Stimulated activated memory B cell treated with anti-CD40 and anti-IgM and Interleukin-4, amounts not matched to agents 10 μg/mL and 1 μg/mL and 100 μg/mL, for 72 hours (primary cell): ENCODE measurements at regions not wholly inside any gene's neighbourhood (a gene's known extent, or its start where the extent isn't known, plus 50 kb on each side); places are given as distances from the start of the nearest gene placed in this dataset.

Source experiments
- ATAC-seq: fragments of 150-1000 bp; cut with Tn5 transposase; 2 replicates; pipeline ENCODE4 v1.10.0; 2021
- H3K27ac Mint-ChIP-seq: one replicate; pipeline ENCODE4 v1.8.0; 2022; ENCODE audit warnings: mild to moderate bottlenecking, mixed read lengths
- H3K27me3 Mint-ChIP-seq: one replicate; pipeline ENCODE4 v1.8.0; 2022; ENCODE audit warnings: mixed read lengths
- H3K36me3 Mint-ChIP-seq: one replicate; pipeline ENCODE4 v1.8.0; 2022; ENCODE audit warnings: mixed read lengths
- H3K4me1 Mint-ChIP-seq: one replicate; pipeline ENCODE4 v1.8.0; 2022; ENCODE audit warnings: mixed read lengths
- H3K4me3 Mint-ChIP-seq: one replicate; pipeline ENCODE4 v1.8.0; 2022; ENCODE audit warnings: mild to moderate bottlenecking, moderate library complexity, mixed read lengths
- H3K9me3 Mint-ChIP-seq: one replicate; pipeline ENCODE4 v1.8.0; 2022; ENCODE audit warnings: mixed read lengths

DNA sequence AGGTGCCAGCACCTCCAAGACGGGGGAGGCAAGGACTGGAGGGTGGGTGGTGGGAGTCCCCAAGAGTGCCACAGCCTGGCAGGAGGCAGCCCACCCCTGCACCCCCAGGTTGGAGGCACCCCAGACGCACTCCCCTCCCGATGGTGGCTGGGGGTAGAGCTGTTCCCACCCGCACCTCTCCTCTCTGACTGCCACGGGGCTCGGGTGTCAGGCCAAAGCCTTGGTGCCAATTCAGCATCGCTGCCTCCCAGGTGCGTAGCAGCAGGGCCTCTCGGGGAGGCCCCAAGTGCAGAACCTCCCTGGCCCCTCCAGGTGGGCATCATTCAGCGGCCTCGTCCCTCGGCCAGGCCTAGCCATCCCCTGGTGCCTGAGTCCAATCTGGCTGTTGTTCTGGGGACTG, 81.1 kb downstream of the ENGASE start:
- no peak for ATAC-seq
- H3K9me3 Mint-ChIP-seq: no peaks in the 10 kb centered on the region
- H3K27ac Mint-ChIP-seq: no peak overlapping the region
- peaks cover 45% of the 10 kb centered on the region for H3K27me3 Mint-ChIP-seq
- H3K4me3 Mint-ChIP-seq: no peak overlapping the region
- H3K4me1 Mint-ChIP-seq: peaks cover 5% of the 10 kb centered on the region
- no peaks in the 10 kb centered on the region for H3K36me3 Mint-ChIP-seq

DNA sequence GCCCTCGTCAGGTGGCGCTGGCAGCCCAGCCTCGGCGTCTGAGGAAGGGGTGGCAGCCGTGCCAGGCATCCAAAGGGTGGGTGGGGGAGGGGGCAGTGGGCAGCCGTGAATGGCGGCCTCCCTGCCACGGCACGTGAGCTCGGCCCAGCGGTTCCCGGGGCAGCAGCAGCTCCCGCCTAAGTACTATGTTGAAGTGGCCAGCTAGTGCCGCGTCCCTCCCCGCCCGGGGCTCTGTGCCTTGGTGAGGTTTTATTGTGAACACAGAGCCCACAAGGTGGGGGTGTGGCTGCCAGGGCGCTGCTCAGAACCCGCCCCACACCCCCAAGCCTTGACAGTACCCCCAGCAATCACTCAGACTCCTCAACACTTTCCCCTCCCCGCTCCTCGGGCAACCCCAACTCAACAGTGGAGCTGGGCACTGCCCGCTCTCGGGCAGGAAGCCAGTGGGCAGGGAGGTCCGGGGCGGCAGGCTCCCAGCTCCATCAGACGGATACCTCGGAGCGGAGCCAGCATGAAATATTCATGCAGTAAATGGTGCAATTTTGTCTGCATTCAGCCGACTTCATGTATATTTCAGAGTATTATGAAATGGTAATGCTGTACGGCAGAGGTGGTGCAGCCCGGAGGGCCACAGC, 80.4 kb downstream of the ENGASE start:
- peaks cover 51% of the 10 kb centered on the region for H3K27me3 Mint-ChIP-seq
- ATAC-seq: no peak

DNA sequence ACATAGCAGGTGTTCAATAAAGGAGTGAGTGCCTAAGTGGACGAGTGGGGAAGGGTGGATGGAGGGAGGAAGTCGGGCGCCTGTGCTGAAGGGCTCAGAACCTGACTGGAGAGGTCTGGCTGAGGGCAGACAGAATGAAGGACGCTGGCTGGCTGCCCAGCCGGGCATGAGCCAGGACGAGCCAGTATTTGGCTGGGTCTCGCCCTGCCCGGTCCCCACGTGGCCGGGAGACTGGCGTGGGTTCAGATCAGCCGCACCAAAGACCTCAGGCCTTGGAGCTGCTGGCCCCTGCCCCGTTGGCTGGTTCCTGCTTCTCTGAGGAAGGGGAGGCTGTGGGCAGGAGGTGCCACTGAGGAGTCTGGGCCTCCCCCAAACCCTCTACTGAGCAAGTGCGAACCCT, 79.8 kb downstream of the ENGASE start:
- peaks cover 52% of the 10 kb centered on the region for H3K27me3 Mint-ChIP-seq
- no peaks in the 10 kb centered on the region for H3K9me3 Mint-ChIP-seq
- H3K4me1 Mint-ChIP-seq: peaks cover 4% of the 10 kb centered on the region
- ATAC-seq: no peak
- H3K36me3 Mint-ChIP-seq: no peaks in the 10 kb centered on the region
- no peak overlapping the region for H3K27ac Mint-ChIP-seq
- no peak overlapping the region for H3K4me3 Mint-ChIP-seq

More for the DNA sequence above, 80.4 kb downstream of the ENGASE start:
- Mint-ChIP-seq H3K36me3 (no peaks in the 10 kb centered on the region), H3K4me1 (peaks cover 4% of the 10 kb centered on the region), H3K27ac (no peak overlapping the region), H3K9me3 (no peaks in the 10 kb centered on the region), H3K4me3 (no peak overlapping the region)

DNA sequence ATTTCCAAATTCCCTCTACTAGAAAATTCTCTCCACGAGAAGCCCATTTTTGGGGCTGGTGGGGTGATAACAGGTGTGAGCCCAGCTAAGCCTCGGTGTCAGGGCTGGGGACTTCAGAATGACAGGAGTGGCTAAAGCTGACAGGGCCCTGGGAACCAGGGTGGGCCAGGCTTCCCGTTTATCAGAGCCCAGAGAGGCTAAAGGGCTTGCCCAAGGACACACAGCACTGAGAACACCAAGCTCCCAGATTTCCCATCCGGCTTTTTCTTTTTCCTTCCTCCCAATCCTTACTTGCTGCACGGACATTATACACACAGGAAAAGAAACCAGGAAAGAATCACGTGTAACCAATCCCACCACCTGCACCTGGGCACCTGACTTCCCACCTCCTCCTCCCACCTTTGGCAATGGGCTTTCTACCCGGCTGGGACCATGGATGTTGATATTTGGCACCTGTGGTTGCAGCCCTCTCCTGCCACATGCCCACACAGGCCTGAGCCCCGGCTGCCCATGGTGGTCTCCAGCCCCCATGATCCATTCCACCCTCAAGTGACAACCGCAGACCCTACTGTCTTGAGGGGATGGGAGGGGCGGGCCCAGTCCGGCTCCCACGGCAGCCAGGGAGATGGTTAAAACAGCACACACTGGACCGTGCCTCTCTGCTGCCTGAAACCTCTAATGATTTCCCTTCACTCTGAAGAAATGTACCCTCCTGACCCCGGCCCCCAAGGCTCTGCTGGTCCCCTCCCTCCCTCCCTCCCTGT, 78.9 kb downstream of the ENGASE start:
- Mint-ChIP-seq H3K4me3 (no peak overlapping the region), H3K27ac (no peak overlapping the region), H3K4me1 (peaks cover 4% of the 10 kb centered on the region), H3K27me3 (peaks cover 56% of the 10 kb centered on the region), H3K9me3 (no peaks in the 10 kb centered on the region), H3K36me3 (no peaks in the 10 kb centered on the region)
- no peak for ATAC-seq

DNA sequence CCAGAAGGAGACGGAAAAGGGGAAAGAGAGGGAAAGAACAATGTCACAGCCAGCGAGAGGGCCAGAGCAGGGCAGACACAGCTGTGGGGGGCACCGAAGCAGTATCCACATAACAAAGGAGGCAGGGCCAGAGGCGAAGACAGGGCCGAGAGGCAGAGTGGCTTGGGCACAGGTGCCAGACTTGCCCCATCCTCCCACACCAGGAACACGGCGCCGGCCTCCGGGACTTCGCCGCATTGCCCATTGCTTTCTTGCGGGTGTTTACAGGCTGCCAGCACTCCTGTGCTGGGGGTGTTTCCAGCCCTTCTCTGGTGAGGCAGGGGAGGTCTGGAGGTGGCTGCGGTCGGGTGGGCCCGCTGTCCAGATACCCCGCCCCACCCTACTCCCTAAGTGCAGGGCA, 78.0 kb downstream of the ENGASE start:
- no peak for ATAC-seq
- peaks cover 64% of the 10 kb centered on the region for H3K27me3 Mint-ChIP-seq
- H3K4me3 Mint-ChIP-seq: no peak overlapping the region
- H3K36me3 Mint-ChIP-seq: no peaks in the 10 kb centered on the region
- H3K9me3 Mint-ChIP-seq: no peaks in the 10 kb centered on the region
- no peak overlapping the region for H3K27ac Mint-ChIP-seq
- H3K4me1 Mint-ChIP-seq: peaks cover 4% of the 10 kb centered on the region

DNA sequence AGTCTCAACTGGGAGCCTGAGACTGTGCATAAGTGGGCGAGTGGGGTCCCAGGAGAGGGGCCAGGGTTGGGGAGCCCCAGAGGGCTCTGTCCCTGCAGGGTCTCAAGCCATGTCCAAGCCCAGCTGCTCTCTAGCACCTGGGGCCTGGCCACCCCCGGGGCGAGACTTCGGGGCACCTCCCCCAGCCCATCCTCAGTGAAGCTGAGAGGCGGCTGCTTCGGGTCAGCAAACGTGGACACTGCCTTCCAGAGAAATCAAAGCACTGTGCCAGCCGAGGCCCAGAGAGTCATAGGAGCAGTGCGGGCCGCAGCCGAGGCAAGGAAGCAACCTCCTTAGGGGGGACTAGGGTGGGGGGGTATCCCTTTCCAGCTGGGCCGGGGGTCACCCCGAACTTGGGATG, 77.5 kb downstream of the ENGASE start:
- ATAC-seq: no peak
- H3K27me3 Mint-ChIP-seq: peaks cover 70% of the 10 kb centered on the region
- H3K4me3 Mint-ChIP-seq: no peak overlapping the region
- peaks cover 4% of the 10 kb centered on the region for H3K4me1 Mint-ChIP-seq
- H3K27ac Mint-ChIP-seq: no peak overlapping the region
- no peaks in the 10 kb centered on the region for H3K36me3 Mint-ChIP-seq
- H3K9me3 Mint-ChIP-seq: no peaks in the 10 kb centered on the region

DNA sequence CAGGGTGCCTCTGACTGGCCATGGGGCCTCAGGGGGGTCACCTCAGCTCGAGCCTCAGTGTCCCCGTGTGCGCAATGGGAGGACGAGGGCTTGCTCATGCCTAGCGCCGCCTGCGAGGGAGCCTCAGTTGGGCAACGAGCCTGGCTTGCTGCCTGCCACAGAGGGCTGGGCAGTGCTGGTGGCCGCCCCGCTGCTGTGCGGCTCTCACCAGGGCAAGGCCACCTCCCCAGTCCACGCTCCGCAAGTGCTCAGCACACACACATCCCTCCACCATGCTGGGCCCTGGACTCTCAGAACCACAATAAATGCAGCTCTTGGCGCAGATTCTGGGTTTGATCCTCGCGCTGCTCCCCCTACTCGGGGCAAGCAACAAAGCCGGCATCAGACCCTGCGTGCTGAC, 76.2 kb downstream of the ENGASE start:
- no peaks in the 10 kb centered on the region for H3K36me3 Mint-ChIP-seq
- H3K27me3 Mint-ChIP-seq: peaks cover 74% of the 10 kb centered on the region
- peaks cover 4% of the 10 kb centered on the region for H3K4me1 Mint-ChIP-seq
- ATAC-seq: no peak
- no peak overlapping the region for H3K27ac Mint-ChIP-seq
- no peak overlapping the region for H3K4me3 Mint-ChIP-seq
- H3K9me3 Mint-ChIP-seq: no peaks in the 10 kb centered on the region

DNA sequence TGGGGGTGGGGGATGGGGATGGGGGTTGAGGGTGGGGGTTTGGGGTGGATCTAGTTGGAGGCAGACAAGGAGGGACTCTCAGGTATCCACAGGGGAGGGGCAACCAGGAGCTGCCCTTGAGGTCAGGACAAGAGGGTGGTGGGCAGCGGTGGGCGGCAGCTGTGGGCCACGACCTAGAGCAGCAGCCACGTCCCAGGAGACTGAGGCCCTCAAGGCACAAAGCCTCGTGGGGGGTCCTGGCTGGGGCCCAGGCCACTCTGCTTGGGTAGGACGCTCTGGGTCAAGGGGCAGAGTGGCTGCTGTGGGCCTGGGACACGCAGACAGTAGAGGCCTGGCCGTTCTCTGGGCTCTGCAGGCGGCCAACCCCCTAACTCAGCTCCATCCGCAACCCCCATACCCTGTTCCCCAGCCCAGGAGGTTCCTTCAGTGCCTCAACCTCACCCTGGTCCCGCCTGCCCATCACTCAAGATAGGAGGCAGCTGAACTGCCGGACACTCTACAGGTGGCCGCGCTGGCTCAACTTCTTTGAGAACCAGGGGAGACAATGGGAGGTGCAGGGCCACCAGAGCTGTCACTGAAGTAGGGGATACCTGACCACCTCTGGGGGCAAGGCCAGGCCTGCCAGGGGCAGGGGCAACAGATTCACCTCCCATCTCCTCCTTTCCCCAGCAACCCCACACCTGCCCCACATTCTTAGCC, 75.6 kb downstream of the ENGASE start:
- Mint-ChIP-seq H3K9me3 (no peaks in the 10 kb centered on the region), H3K4me3 (no peak overlapping the region), H3K36me3 (no peaks in the 10 kb centered on the region), H3K27me3 (peaks cover 74% of the 10 kb centered on the region), H3K27ac (no peak overlapping the region), H3K4me1 (peaks cover 4% of the 10 kb centered on the region)
- ATAC-seq: no peak

DNA sequence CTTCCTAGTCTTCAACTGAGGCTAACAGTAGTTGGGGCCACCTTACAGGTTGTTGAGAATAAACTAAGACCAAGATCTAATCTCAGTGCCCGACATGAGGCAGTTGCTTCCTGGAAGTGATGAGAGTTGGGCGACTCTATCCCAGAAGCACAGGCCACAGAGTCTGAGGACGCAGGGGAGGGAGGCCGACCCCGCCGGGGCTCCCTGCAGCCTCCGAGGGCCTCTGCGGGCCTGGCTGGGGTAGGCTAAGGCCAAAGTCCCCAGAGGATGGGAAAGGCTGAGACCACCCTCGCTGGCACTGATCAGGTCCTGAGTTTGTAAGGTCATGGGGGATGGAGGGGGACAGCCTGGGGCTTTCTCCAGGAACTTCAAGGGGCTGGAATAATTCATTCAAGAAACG, 74.0 kb downstream of the ENGASE start:
- Mint-ChIP-seq H3K36me3 (no peaks in the 10 kb centered on the region), H3K4me3 (no peak overlapping the region), H3K4me1 (peaks cover 4% of the 10 kb centered on the region), H3K27ac (no peak overlapping the region), H3K9me3 (no peaks in the 10 kb centered on the region), H3K27me3 (peaks cover 73% of the 10 kb centered on the region)
- no peak for ATAC-seq

DNA sequence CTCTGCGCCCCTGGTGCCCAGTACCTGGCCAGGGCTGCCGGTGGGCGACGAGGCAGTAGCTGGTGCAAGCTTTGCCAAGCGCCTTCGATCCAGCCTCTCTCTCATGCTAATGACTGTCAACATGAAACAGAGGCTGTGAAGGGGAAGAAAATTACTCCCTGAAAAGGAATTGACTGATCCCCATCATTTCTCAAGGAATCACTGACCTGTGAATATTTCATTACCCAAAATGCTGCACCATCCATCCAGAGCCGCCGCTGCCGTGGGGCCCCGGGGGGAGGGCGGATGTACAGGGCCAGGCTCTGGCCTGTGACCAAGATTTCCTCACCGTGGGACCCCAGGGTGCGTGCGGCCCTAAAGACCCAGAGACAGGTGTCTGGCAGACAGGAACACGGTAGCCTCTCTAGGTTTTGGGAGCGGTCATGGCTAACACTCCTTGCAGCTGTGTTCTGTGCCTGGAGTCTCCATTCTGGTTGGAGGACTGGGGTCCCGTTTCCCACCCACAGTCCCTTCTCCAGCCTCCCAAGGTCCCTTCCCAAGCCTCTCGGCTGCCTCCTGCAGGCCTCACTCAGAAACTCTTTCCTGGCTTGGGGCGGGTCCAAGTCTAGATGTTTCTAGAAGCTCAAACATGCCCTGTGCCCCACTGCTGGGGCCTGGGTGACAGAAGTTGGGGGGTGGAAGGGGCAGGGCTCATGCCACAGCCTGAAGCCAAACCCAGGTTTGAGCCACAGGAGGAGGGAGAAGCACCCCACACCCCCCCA, 73.3 kb downstream of the ENGASE start:
- peaks cover 1% of the 10 kb centered on the region for H3K4me1 Mint-ChIP-seq
- peaks cover 73% of the 10 kb centered on the region for H3K27me3 Mint-ChIP-seq
- no peaks in the 10 kb centered on the region for H3K9me3 Mint-ChIP-seq
- H3K4me3 Mint-ChIP-seq: no peak overlapping the region
- ATAC-seq: no peak
- no peaks in the 10 kb centered on the region for H3K36me3 Mint-ChIP-seq
- no peak overlapping the region for H3K27ac Mint-ChIP-seq

DNA sequence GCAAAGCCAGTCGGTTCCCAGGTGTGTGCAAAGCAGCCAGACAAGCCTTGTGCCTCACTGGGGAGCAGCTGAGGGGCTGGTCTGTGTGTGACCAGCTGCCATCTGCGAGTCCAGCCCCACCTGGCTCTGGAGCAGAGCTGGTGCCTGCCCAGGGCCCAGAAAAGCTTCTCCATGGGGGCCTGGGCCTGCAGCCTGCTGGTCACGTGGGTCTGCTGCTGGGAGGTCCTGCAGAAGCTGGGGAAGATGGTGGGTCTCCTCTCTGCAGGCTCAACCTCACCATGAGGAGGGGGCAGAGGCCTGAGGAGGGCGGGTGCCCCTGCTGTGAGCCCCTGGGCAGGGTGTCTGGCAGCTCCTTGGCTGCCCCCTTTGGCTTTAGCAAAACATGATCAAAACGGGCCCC, 71.9 kb downstream of the ENGASE start:
- H3K9me3 Mint-ChIP-seq: no peaks in the 10 kb centered on the region
- H3K4me1 Mint-ChIP-seq: no peaks in the 10 kb centered on the region
- H3K36me3 Mint-ChIP-seq: no peaks in the 10 kb centered on the region
- ATAC-seq: no peak
- H3K27me3 Mint-ChIP-seq: peaks cover 70% of the 10 kb centered on the region
- H3K27ac Mint-ChIP-seq: no peak overlapping the region
- no peak overlapping the region for H3K4me3 Mint-ChIP-seq

DNA sequence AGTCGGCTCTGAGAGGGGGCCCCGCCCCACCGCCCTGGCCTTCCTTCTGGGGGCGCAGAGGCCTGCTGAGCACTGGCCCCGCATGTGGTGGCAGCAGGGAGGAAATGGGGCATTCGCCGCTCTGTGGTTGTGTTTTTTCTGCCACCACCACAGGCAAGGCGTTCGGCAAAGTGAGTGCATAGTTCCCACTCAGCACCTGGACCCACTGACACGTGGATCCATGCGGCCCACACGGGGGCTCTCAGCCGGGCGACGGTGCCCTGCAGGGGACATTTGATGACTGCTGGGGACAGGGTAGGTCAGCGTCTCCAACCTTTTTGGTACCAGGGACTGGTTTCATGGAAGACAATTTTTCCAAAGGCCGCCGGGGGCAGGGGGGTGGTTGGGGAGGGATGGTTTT, 70.9 kb downstream of the ENGASE start:
- no peak overlapping the region for H3K27ac Mint-ChIP-seq
- no peak for ATAC-seq

DNA sequence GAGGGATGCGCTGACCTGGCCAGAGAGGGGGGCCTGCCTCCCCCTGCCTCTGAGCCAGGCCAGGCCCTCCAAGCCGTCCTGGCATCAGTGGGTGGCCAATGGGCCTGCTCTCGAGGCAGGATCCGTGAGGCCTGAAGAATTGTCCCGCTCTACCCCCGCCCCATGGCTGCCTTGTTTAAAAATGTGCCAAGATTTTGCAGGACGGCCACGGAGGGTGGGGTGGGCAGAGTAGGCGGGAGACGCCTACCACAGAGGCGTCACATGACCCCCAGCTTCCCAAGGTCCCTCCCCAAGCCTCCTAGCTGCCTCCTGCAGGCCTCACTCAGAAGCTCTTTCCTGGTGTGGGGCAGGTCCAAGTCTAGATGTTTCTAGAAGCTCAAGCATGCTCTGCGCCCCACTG, 69.5 kb downstream of the ENGASE start:
- Mint-ChIP-seq H3K27me3 (peaks cover 63% of the 10 kb centered on the region), H3K9me3 (no peaks in the 10 kb centered on the region), H3K4me1 (peaks cover 5% of the 10 kb centered on the region), H3K36me3 (no peaks in the 10 kb centered on the region), H3K4me3 (no peak overlapping the region), H3K27ac (no peak overlapping the region)
- ATAC-seq: no peak

More for the DNA sequence above, 70.9 kb downstream of the ENGASE start:
- H3K36me3 Mint-ChIP-seq: no peaks in the 10 kb centered on the region
- no peaks in the 10 kb centered on the region for H3K9me3 Mint-ChIP-seq
- peaks cover 5% of the 10 kb centered on the region for H3K4me1 Mint-ChIP-seq
- peaks cover 70% of the 10 kb centered on the region for H3K27me3 Mint-ChIP-seq
- no peak overlapping the region for H3K4me3 Mint-ChIP-seq

DNA sequence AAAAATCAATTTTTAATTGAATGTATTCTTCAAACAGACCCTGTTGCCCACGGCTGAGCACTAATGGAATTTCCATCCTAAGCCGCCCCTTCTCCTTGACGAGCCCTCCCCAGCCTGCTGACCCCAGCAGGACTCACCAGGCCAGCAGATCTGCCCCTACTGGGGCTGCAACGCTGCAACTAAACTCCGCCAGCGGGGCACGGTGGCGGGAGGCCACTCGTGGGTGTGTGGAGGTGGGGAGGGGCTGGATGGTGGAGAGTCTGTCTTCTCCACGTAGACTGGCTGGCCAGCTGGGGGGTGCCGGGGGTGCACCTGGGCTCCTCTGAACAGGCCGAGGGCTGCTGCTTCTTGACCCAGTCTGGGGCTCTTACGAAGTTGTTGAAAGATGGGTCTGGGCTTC, 67.8 kb downstream of the ENGASE start:
- no peak for ATAC-seq
- no peak overlapping the region for H3K4me3 Mint-ChIP-seq

More for the DNA sequence above, 67.8 kb downstream of the ENGASE start:
- Mint-ChIP-seq H3K27me3 (peaks cover 52% of the 10 kb centered on the region), H3K36me3 (no peaks in the 10 kb centered on the region), H3K9me3 (peaks cover 10% of the 10 kb centered on the region), H3K27ac (no peak overlapping the region), H3K4me1 (peaks cover 5% of the 10 kb centered on the region)
